ENCODE measurements at regions not wholly inside any gene's neighbourhood (a gene's known extent, or its start where the extent isn't known, plus 50 kb on each side); places are given as distances from the start of the nearest gene placed in this dataset.

- peaks cover 0 to 15% (median 0%) of the 10 kb centered on the region in 3 donors for H3K4me1 ChIP-seq
- intact Hi-C loops (cut with DNase I): no loop called here
- no peaks in the 10 kb centered on the region for H3K36me3 ChIP-seq
- no peak overlapping the region for H3K27ac ChIP-seq
- peaks cover 0 to 35% (median 0%) of the 10 kb centered on the region in 4 donors for H3K27me3 ChIP-seq
- DNase-seq: no peak
- peaks cover 0 to 4% (median 0%) of the 10 kb centered on the region in 3 donors for H3K9me3 ChIP-seq
- TF ChIP-seq CTCF (IDR thresholded peaks at IDR 0.05) (no peak), POLR2A (IDR thresholded peaks at IDR 0.05) (no peak)
- WGBS, 2 donors: 72 to 87% methylated on average over 14 to 18 of the region's 18 CpGs
- H3K4me3 ChIP-seq: no peak overlapping the region
Observed at GRCh38 chr22:47329727-47330650, 567.5 kb downstream of the TBC1D22A start.

- H3K27me3 ChIP-seq: peaks cover 0 to 48% (median 0%) of the 10 kb centered on the region in 4 donors
- DNase-seq: no peak
- TF ChIP-seq POLR2A (IDR thresholded peaks at IDR 0.05) (no peak), CTCF (IDR thresholded peaks at IDR 0.05) (no peak)
- H3K9me3 ChIP-seq: peaks cover 0 to 4% (median 0%) of the 10 kb centered on the region in 3 donors
- H3K36me3 ChIP-seq: no peaks in the 10 kb centered on the region
- peaks cover 0 to 9% (median 0%) of the 10 kb centered on the region in 3 donors for H3K4me1 ChIP-seq
- WGBS, 2 donors: 27 to 54% methylated on average over 10 of the region's 10 CpGs
- intact Hi-C loops (cut with DNase I): no loop called here
- no peak overlapping the region for H3K4me3 ChIP-seq
- H3K27ac ChIP-seq: peak overlapping the region in 1 of 4 donors; percentile 59
Observed at GRCh38 chr22:47328550-47329243, 566.2 kb downstream of the TBC1D22A start.

GRCh38 chr22:47327241-47327640, 564.8 kb downstream of the TBC1D22A start:
- Histone ChIP-seq H3K36me3 (no peaks in the 10 kb centered on the region), H3K27ac (no peak overlapping the region), H3K27me3 (peaks cover 0 to 53% (median 0%) of the 10 kb centered on the region in 4 donors), H3K9me3 (no peaks in the 10 kb centered on the region), H3K4me1 (peaks cover 0 to 9% (median 0%) of the 10 kb centered on the region in 3 donors), H3K4me3 (no peak overlapping the region)
- DNase-seq: no peak
- no peak for TF ChIP-seq CTCF (IDR thresholded peaks at IDR 0.05)
- no peak for TF ChIP-seq POLR2A (IDR thresholded peaks at IDR 0.05)
- intact Hi-C loops (cut with DNase I): no loop called here
- WGBS, 2 donors: 90% methylated on average over 6 of the region's 6 CpGs

GRCh38 chr22:47325249-47325648, 562.8 kb downstream of the TBC1D22A start:
- H3K4me1 ChIP-seq: peaks cover 0 to 9% (median 0%) of the 10 kb centered on the region in 3 donors
- 75 to 81% methylated on average over 3 of the region's 3 CpGs for WGBS, 2 donors
- no peaks in the 10 kb centered on the region for H3K36me3 ChIP-seq
- no peak overlapping the region for H3K4me3 ChIP-seq
- TF ChIP-seq POLR2A (IDR thresholded peaks at IDR 0.05): no peak
- no peak for TF ChIP-seq CTCF (IDR thresholded peaks at IDR 0.05)
- no peak overlapping the region for H3K27ac ChIP-seq
- peaks cover 0 to 40% (median 0%) of the 10 kb centered on the region in 4 donors for H3K27me3 ChIP-seq
- H3K9me3 ChIP-seq: peaks cover 0 to 16% (median 5%) of the 10 kb centered on the region in 3 donors
- DNase-seq: no peak
- intact Hi-C loops (cut with DNase I): no loop called here

All from esophagus squamous epithelium (tissue), 5 donors.